ENCODE measurements at regions not wholly inside any gene's neighbourhood (a gene's known extent, or its start where the extent isn't known, plus 50 kb on each side); places are given as distances from the start of the nearest gene placed in this dataset.

DNA sequence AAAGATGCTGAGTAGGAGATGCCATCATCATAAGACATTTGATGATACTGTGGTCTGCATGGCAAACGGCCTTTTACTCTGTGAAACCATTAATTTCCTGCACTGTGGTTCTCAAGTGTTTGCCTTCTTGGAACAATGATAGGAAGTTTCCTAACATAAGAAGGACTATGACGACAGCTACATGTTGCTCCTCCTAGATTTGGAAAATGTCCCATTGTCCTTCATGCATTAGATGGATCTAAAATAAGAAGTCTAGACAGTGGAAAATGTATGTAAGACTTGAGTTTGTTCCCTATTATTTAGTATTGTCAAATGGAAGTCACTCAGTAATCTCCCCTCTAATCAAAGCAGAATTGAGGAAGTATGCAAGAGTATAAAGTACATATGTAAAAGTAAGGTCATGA lies 98.5 kb upstream of the TMEM170B start:
- TF ChIP-seq GATA2 (IDR thresholded peaks at IDR 0.05; ENCODE audit: low read depth, low read length) = no peak
- TF ChIP-seq GATA3 (IDR thresholded peaks at IDR 0.05; ENCODE audit: low read depth, low read length) = no peak

Measured in SH-SY5Y (cell line).